ENCODE measurements at regions not wholly inside any gene's neighbourhood (a gene's known extent, or its start where the extent isn't known, plus 50 kb on each side); places are given as distances from the start of the nearest gene placed in this dataset.

- TF ChIP-seq CTCF (IDR thresholded peaks at IDR 0.05) (no peak), POLR2A (IDR thresholded peaks at IDR 0.05) (no peak)
These were observed 107.3 kb upstream of the PRR20G start for GRCh38 chr3:127394984-127395662.
